ENCODE measurements at regions not wholly inside any gene's neighbourhood (a gene's known extent, or its start where the extent isn't known, plus 50 kb on each side); places are given as distances from the start of the nearest gene placed in this dataset.

- TF ChIP-seq ATF2 (IDR thresholded peaks at IDR 0.05; ENCODE audit: low read length) (no peak), EP300 (IDR thresholded peaks at IDR 0.05; ENCODE audit: borderline replicate concordance in 1 of 2, control insufficient read depth in 1 of 2, low read depth in 2 of 2, low read length in 2 of 2) (no peak), EZH2 (IDR thresholded peaks at IDR 0.05; ENCODE audit: borderline replicate concordance, control insufficient read depth, low read depth, low read length) (no peak), STAT3 (IDR thresholded peaks at IDR 0.05; ENCODE audit: low read depth, low read length) (no peak), MEF2B (IDR thresholded peaks at IDR 0.05; ENCODE audit: partially characterized antibody, poor library complexity, severe bottlenecking) (no peak), RBBP5 (conservative IDR thresholded peaks at IDR 0.05) (no peak), HCFC1 (IDR thresholded peaks at IDR 0.05; ENCODE audit: low read length) (no peak), FOS (IDR thresholded peaks at IDR 0.05; ENCODE audit: borderline replicate concordance, extremely low read depth, insufficient read length) (no peak), SUPT20H (IDR thresholded peaks at IDR 0.05; ENCODE audit: borderline replicate concordance, control insufficient read depth, low read depth, low read length) (no peak)
These were observed 381.4 kb downstream of the GADD45G start (continued) for GRCh38 chr9:89986190-89986589.

GRCh38 chr9:89988458-89988857 is 383.6 kb downstream of the GADD45G start:
- Histone ChIP-seq H3K27me3 (replicated peaks in 1 of 2; ENCODE audit: control insufficient read depth in 2 of 2, insufficient read depth in 2 of 2, low read length in 1 of 2) (no peaks in the 10 kb centered on the region; a peak in 1 of 4 replicates), H3K79me2 (ENCODE audit: control insufficient read depth, insufficient read depth, low read length) (no peaks in the 10 kb centered on the region), H3K4me3 (no peak overlapping the region), H3K4me2 (ENCODE audit: control insufficient read depth, insufficient read depth) (no peak overlapping the region), H4K20me1 (ENCODE audit: control insufficient read depth, insufficient read depth) (no peaks in the 10 kb centered on the region), H3K9me3 (replicated peaks; ENCODE audit: control insufficient read depth, insufficient read depth, low read length) (no peaks in the 10 kb centered on the region), H3K27ac (ENCODE audit: control insufficient read depth, insufficient read depth) (no peak overlapping the region), H3K9ac (ENCODE audit: control insufficient read depth, insufficient read depth, low read length) (no peak overlapping the region), H2AFZ (ENCODE audit: control insufficient read depth, low read depth, low read length) (no peak overlapping the region), H3K4me1 (ENCODE audit: control insufficient read depth, insufficient read depth, low read length) (peaks cover 6% of the 10 kb centered on the region; the same call in 1 of the 2 replicates), H3K36me3 (ENCODE audit: control insufficient read depth in 2 of 2, insufficient read depth in 2 of 2, low read length in 1 of 2) (no peaks in the 10 kb centered on the region)
- intact Hi-C loops (cut with micrococcal nuclease; ENCODE audit: unreplicated experiment) = no loop called here
- TF ChIP-seq JUNB (IDR thresholded peaks at IDR 0.05) (0 out of 2 replicates have a peak, but pooled peaks have one; percentile 21), CBX3 (IDR thresholded peaks at IDR 0.05; ENCODE audit: borderline replicate concordance, low read depth) (no peak)
- in situ Hi-C loops (cut with MboI) = no loop called here
- WGBS (ENCODE audit: insufficient coverage, insufficient replicate concordance, low lambda C conversion rate, missing lambda C conversion rate) = 0% methylated on average over 1 of the region's 1 CpG
- FAIRE-seq (no peak), ATAC-seq (no peak), DNase-seq (ENCODE audit: low read depth, low spot score) (no peak)
- RAD21 ChIA-PET (ENCODE audit: unreplicated experiment) = no interaction called here
- SMC1A ChIA-PET (ENCODE audit: uncharacterized antibody, unreplicated experiment) = no interaction called here
- POLR2A ChIA-PET = no interaction called here
- no TSS peak for BruUV-seq (replicated peaks)
- CTCF ChIA-PET = no interaction called here
